WERI-Rb-1 (cell line): ENCODE measurements at regions not wholly inside any gene's neighbourhood (a gene's known extent, or its start where the extent isn't known, plus 50 kb on each side); places are given as distances from the start of the nearest gene placed in this dataset.

Experiments used
- DNase-seq: peaks from one replicate; pipeline ENCODE4 v3.0.0-alpha.2; 2020
- H3K27ac ChIP-seq: fragments of 250-450 bp; sonication (Bioruptor Pico); 2 replicates; pipeline ENCODE4 v1.5.1; 2020; ENCODE audit warnings: mild to moderate bottlenecking, moderate library complexity
- H3K27me3 ChIP-seq: fragments of 250-450 bp; sonication (Bioruptor Pico); 2 replicates; pipeline ENCODE4 v1.5.1; 2021; ENCODE audit warnings: mild to moderate bottlenecking, low read depth, moderate library complexity; ENCODE audit not compliant: insufficient read depth, severe bottlenecking
- H3K36me3 ChIP-seq: fragments of 250-450 bp; sonication (Bioruptor Pico); 2 replicates; pipeline ENCODE4 v1.5.1; 2020; ENCODE audit warnings: mild to moderate bottlenecking, moderate library complexity
- H3K4me3 ChIP-seq: 2 replicates; pipeline ENCODE4 v1.5.1; 2011; ENCODE audit warnings: low read depth, mild to moderate bottlenecking, control low read depth, low read length
- H3K9me3 ChIP-seq: fragments of 250-450 bp; sonication (Bioruptor Pico); 2 replicates; pipeline ENCODE4 v1.5.1; 2021; ENCODE audit warnings: mild to moderate bottlenecking, moderate library complexity; ENCODE audit not compliant: severe bottlenecking
- TF ChIP-seq, protein P1 (sequence below): IDR thresholded peaks from 2 replicates; pipeline ENCODE4 v1.5.1; 2011; ENCODE audit warnings: low read depth, mild to moderate bottlenecking, control low read depth, inconsistent platforms, low read length

DNA sequence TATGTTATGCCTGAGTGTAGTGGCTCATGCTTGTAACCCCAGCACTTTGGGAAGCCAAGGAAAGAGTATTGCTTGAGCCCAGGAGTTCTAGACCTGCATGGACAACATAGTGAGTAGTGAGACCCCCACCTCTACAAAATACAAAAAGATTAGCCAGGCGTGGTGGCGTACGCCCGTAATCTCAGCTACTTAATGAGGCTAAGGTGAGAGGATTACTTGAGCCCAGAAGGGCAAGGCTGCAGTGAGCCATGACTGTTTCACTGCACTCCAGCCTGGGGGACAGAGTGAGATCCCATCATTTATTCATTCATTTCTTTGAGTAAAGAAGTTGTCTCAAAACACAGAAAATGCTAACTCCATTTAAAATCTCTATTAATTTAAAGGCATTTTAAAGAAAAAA, 1061.6 kb downstream of the JRKL start:
- no peaks in the 10 kb centered on the region for H3K36me3 ChIP-seq
- no peak overlapping the region for H3K27ac ChIP-seq
- no peaks in the 10 kb centered on the region for H3K9me3 ChIP-seq
- H3K4me3 ChIP-seq: no peak overlapping the region
- TF ChIP-seq, protein P1, sequence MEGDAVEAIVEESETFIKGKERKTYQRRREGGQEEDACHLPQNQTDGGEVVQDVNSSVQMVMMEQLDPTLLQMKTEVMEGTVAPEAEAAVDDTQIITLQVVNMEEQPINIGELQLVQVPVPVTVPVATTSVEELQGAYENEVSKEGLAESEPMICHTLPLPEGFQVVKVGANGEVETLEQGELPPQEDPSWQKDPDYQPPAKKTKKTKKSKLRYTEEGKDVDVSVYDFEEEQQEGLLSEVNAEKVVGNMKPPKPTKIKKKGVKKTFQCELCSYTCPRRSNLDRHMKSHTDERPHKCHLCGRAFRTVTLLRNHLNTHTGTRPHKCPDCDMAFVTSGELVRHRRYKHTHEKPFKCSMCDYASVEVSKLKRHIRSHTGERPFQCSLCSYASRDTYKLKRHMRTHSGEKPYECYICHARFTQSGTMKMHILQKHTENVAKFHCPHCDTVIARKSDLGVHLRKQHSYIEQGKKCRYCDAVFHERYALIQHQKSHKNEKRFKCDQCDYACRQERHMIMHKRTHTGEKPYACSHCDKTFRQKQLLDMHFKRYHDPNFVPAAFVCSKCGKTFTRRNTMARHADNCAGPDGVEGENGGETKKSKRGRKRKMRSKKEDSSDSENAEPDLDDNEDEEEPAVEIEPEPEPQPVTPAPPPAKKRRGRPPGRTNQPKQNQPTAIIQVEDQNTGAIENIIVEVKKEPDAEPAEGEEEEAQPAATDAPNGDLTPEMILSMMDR: no peak
- peak; percentile 67 for DNase-seq
- H3K27me3 ChIP-seq: no peaks in the 10 kb centered on the region

GRCh38 chr11:97454988-97455387, 1065.2 kb downstream of the JRKL start:
- Histone ChIP-seq H3K4me3 (no peak overlapping the region), H3K9me3 (no peaks in the 10 kb centered on the region), H3K36me3 (no peaks in the 10 kb centered on the region), H3K27ac (no peak overlapping the region), H3K27me3 (no peaks in the 10 kb centered on the region)
- TF ChIP-seq, protein P1: peak; percentile 49; the same call in 1 of the 2 replicates
- no peak for DNase-seq

DNA sequence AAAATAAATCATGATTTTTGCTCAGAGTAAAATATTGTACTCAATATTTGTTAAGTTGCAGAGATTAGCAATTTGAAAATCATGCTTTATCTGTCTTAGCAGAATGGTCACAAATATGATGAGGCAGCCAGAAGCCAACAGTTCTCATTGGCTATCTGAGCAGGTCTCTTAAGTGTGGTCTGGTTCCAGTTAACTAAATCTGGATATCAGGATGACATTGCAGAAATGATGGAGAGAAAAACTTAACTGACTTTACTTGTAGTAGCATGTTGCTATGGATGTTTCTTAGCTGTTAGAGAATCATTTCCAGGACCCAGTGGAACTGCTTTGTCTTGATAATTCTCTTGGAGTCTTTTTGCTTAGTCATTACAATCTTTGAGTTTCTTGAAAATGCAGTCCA, 1070.3 kb downstream of the JRKL start:
- TF ChIP-seq, protein P1: no peak
- Histone ChIP-seq H3K36me3 (no peaks in the 10 kb centered on the region), H3K27ac (no peak overlapping the region), H3K9me3 (peaks cover 10% of the 10 kb centered on the region), H3K27me3 (no peaks in the 10 kb centered on the region), H3K4me3 (no peak overlapping the region)
- DNase-seq: no peak

DNA sequence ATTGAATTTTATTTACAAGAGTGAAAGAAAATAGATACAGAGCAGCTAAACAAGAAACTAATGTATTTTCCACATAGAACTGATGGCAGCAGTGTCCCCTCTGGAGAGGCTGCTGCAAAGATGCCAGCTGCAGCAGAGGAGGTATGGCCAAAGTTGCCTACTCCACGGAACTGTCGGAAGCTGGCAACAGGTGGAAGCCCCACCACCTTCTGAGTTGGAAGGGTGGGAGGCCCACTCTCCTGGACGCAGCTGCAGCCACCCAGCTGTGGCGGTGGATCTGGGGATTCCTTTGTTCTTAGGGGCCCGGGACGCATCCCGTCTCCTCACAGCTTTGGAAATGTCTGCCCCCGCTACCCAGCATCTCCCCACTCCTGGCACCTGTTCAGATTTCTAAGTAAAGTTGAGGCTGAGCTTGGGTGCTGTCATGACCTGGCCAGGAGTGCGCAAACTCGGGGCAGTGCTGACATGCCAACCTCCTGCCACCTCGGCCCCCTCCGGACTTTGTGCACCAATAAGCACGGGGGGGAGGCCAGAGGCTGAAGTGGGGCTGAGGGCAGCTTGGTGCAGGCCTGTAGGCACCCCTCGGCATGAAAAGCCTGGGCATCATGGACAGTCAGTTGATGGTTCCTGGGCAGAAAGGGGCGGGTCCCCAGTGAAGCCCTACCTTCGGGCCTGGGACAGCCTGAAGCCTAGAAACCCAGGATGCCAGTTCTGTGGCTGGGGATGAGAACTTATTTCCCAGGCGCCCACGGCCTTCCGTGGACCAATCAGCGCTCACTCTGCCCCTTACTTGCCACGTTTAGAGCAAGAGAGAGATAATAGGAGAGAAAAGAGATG, 1071.4 kb downstream of the JRKL start:
- DNase-seq: no peak
- Histone ChIP-seq H3K27ac (no peak overlapping the region), H3K9me3 (peaks cover 10% of the 10 kb centered on the region), H3K4me3 (no peak overlapping the region), H3K36me3 (no peaks in the 10 kb centered on the region), H3K27me3 (no peaks in the 10 kb centered on the region)
- TF ChIP-seq, protein P1: no peak

GRCh38 chr11:97461934-97462333, 1072.1 kb downstream of the JRKL start:
- Histone ChIP-seq H3K9me3 (peaks cover 10% of the 10 kb centered on the region), H3K27me3 (no peaks in the 10 kb centered on the region), H3K36me3 (no peaks in the 10 kb centered on the region), H3K4me3 (no peak overlapping the region), H3K27ac (no peak overlapping the region)
- no peak for DNase-seq
- TF ChIP-seq, protein P1: no peak

DNA sequence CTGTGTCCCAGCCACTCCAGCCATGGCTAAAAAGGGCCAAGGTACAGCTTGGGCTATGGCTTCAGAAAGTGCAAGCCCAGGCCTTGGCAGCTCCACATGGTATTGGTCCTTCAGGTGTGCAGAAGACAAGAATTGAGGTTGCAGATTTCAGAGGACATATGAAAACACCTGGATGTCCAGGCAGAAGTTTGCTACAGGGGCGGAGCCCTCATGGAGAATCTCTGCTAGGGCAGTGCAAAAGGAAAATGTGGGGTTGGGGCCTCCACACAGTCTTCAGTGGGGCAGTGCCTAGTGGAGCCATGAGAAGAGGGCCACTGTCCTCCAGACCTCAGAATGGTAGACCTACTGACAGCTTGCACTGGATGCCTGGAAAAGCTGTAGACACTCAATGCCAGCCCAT, 1074.1 kb downstream of the JRKL start:
- Histone ChIP-seq H3K27ac (no peak overlapping the region), H3K4me3 (no peak overlapping the region), H3K27me3 (no peaks in the 10 kb centered on the region), H3K9me3 (peaks cover 10% of the 10 kb centered on the region), H3K36me3 (no peaks in the 10 kb centered on the region)
- no peak for DNase-seq
- TF ChIP-seq, protein P1: no peak
